ENCODE measurements at regions not wholly inside any gene's neighbourhood (a gene's known extent, or its start where the extent isn't known, plus 50 kb on each side); places are given as distances from the start of the nearest gene placed in this dataset.

DNA sequence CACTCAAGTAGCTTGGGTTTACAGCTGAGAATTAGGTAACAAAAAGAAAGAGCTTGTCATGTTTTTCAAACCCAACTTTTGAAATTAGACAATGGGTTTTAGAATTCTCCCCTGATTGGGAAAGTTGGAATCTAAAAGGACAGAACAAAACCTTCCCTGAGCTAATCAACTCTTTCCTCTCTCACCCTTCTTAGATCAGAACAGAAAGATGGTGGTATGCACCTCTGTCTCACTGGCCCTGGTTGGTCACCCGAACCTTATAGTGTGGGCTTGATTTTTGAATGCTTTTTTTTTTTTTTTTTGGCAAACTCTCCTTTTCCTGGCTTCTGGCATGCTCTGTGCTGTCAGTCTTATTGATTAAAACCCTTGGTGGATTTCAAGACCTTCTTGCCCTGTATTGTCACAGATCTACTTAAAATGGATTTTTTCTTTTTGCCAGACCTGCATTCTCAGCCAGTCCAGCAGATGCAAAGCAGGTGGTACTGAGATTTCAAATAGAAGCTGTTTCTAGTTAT is 251.1 kb upstream of the RMST start:
- TF ChIP-seq ISL1 (CRISPR knock-in tag; IDR thresholded peaks at IDR 0.05) (no peak), ZC3H10 (CRISPR knock-in tag; IDR thresholded peaks at IDR 0.05) (no peak), ESRRG (CRISPR knock-in tag; IDR thresholded peaks at IDR 0.05) (no peak), ZFP3 (CRISPR knock-in tag; IDR thresholded peaks at IDR 0.05) (no peak), OSR1 (CRISPR knock-in tag; IDR thresholded peaks at IDR 0.05) (no peak), ZNF8 (CRISPR knock-in tag; IDR thresholded peaks at IDR 0.05) (no peak), PPARA (CRISPR knock-in tag; IDR thresholded peaks at IDR 0.05; ENCODE audit: borderline replicate concordance) (no peak), SNAI2 (CRISPR knock-in tag; IDR thresholded peaks at IDR 0.05) (no peak), ARNTL (CRISPR knock-in tag; IDR thresholded peaks at IDR 0.05; ENCODE audit: borderline replicate concordance, low read depth) (no peak)
- TF ChIP-seq, protein P1, sequence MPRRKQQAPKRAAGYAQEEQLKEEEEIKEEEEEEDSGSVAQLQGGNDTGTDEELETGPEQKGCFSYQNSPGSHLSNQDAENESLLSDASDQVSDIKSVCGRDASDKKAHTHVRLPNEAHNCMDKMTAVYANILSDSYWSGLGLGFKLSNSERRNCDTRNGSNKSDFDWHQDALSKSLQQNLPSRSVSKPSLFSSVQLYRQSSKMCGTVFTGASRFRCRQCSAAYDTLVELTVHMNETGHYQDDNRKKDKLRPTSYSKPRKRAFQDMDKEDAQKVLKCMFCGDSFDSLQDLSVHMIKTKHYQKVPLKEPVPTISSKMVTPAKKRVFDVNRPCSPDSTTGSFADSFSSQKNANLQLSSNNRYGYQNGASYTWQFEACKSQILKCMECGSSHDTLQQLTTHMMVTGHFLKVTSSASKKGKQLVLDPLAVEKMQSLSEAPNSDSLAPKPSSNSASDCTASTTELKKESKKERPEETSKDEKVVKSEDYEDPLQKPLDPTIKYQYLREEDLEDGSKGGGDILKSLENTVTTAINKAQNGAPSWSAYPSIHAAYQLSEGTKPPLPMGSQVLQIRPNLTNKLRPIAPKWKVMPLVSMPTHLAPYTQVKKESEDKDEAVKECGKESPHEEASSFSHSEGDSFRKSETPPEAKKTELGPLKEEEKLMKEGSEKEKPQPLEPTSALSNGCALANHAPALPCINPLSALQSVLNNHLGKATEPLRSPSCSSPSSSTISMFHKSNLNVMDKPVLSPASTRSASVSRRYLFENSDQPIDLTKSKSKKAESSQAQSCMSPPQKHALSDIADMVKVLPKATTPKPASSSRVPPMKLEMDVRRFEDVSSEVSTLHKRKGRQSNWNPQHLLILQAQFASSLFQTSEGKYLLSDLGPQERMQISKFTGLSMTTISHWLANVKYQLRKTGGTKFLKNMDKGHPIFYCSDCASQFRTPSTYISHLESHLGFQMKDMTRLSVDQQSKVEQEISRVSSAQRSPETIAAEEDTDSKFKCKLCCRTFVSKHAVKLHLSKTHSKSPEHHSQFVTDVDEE (CRISPR knock-in tag; IDR thresholded peaks at IDR 0.05), result no peak

DNA sequence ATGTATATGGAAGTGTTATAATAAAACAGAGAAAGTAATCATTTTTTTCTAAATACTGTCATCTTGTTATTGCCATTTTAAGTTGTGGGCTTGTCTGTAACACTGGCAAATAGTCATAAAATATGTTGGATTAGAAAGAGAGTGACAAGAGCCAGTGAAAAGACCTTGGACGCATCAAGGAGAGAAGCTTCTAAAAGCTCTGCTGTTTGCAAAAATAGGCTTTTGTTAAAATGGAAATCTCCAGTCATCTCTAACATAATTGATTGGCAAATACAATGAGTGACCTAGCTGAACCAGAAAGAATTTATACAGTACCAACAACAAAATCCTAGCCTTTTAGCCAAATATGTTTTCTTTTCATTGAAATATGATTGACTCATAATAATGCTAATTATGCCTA is 245.8 kb upstream of the RMST start:
- ATAC-seq, result no peak
- no peak for TF ChIP-seq SNAI2 (CRISPR knock-in tag; IDR thresholded peaks at IDR 0.05)

More for the DNA sequence above, 251.1 kb upstream of the RMST start:
- no peak for ATAC-seq

DNA sequence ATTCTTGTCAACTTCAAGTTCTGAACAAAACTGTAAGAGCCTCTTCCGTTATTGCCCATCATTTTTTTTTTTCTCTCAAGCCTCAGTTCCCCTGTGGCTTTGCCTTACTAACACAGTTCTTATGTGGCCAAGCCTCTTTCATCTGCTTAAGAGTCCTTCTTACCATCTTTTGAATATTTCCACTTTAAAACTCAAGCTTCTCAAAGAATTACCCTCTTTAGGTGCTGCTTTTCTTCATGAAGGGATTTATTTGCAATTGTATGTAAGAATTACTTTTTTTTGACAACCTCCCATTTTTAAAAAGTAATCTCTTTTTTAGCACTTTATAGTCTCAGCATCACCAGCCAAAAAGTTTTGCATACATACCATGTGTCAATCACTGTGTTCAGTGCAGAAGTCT is 240.2 kb upstream of the RMST start:
- ATAC-seq, result no peak

DNA sequence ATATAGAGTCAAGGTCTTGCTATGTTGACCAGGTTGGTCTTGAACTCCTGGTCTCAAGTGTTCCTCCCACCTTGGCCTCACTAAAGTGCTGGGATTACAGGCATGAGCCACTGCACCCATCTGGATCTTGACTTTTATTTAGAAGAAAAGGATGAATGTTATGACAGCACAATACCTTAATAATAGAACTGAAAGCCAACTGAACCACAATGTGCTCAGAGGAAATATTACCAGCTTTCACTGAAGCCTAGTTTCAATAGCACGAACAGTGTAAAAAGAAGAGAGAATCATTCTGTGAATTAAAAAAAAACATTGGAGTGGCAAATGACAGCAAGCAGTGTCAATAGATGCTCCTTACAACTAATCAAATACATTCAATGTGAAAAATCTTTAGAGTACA is 239.2 kb upstream of the RMST start:
- TF ChIP-seq SNAI2 (CRISPR knock-in tag; IDR thresholded peaks at IDR 0.05), result no peak
- no peak for TF ChIP-seq ZC3H10 (CRISPR knock-in tag; IDR thresholded peaks at IDR 0.05)
- TF ChIP-seq CSDC2 (CRISPR knock-in tag; IDR thresholded peaks at IDR 0.05), result no peak
- TF ChIP-seq, protein P2, sequence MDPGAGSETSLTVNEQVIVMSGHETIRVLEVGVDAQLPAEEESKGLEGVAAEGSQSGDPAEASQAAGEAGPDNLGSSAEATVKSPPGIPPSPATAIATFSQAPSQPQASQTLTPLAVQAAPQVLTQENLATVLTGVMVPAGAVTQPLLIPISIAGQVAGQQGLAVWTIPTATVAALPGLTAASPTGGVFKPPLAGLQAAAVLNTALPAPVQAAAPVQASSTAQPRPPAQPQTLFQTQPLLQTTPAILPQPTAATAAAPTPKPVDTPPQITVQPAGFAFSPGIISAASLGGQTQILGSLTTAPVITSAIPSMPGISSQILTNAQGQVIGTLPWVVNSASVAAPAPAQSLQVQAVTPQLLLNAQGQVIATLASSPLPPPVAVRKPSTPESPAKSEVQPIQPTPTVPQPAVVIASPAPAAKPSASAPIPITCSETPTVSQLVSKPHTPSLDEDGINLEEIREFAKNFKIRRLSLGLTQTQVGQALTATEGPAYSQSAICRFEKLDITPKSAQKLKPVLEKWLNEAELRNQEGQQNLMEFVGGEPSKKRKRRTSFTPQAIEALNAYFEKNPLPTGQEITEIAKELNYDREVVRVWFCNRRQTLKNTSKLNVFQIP (CRISPR knock-in tag; IDR thresholded peaks at IDR 0.05; ENCODE audit: borderline replicate concordance, low read depth), result no peak
- TF ChIP-seq ARNTL (CRISPR knock-in tag; IDR thresholded peaks at IDR 0.05; ENCODE audit: borderline replicate concordance, low read depth), result no peak
- no peak for TF ChIP-seq ZNF565 (CRISPR knock-in tag; conservative IDR thresholded peaks at IDR 0.05; ENCODE audit: low read depth)
- TF ChIP-seq, protein P3, sequence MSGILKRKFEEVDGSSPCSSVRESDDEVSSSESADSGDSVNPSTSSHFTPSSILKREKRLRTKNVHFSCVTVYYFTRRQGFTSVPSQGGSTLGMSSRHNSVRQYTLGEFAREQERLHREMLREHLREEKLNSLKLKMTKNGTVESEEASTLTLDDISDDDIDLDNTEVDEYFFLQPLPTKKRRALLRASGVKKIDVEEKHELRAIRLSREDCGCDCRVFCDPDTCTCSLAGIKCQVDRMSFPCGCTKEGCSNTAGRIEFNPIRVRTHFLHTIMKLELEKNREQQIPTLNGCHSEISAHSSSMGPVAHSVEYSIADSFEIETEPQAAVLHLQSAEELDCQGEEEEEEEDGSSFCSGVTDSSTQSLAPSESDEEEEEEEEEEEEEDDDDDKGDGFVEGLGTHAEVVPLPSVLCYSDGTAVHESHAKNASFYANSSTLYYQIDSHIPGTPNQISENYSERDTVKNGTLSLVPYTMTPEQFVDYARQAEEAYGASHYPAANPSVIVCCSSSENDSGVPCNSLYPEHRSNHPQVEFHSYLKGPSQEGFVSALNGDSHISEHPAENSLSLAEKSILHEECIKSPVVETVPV (CRISPR knock-in tag; IDR thresholded peaks at IDR 0.05), result no peak
- TF ChIP-seq, protein P4, sequence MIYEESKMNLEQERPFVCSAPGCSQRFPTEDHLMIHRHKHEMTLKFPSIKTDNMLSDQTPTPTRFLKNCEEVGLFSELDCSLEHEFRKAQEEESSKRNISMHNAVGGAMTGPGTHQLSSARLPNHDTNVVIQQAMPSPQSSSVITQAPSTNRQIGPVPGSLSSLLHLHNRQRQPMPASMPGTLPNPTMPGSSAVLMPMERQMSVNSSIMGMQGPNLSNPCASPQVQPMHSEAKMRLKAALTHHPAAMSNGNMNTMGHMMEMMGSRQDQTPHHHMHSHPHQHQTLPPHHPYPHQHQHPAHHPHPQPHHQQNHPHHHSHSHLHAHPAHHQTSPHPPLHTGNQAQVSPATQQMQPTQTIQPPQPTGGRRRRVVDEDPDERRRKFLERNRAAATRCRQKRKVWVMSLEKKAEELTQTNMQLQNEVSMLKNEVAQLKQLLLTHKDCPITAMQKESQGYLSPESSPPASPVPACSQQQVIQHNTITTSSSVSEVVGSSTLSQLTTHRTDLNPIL (CRISPR knock-in tag; IDR thresholded peaks at IDR 0.05; ENCODE audit: low read depth), result no peak
- ATAC-seq, result no peak

More for the DNA sequence above, 240.2 kb upstream of the RMST start:
- TF ChIP-seq ZNF565 (CRISPR knock-in tag; conservative IDR thresholded peaks at IDR 0.05; ENCODE audit: low read depth) (no peak), ZC3H10 (CRISPR knock-in tag; IDR thresholded peaks at IDR 0.05) (no peak), ZFP30 (CRISPR knock-in tag; IDR thresholded peaks at IDR 0.05) (no peak), OSR1 (CRISPR knock-in tag; IDR thresholded peaks at IDR 0.05) (no peak), TOX (CRISPR knock-in tag; IDR thresholded peaks at IDR 0.05; ENCODE audit: borderline replicate concordance) (no peak), GLIS3 (CRISPR knock-in tag; IDR thresholded peaks at IDR 0.05) (no peak)
- TF ChIP-seq, protein P3 (CRISPR knock-in tag; IDR thresholded peaks at IDR 0.05), result no peak

Data from SK-N-SH treated with all-trans-retinoic acid at 6 μM for 48 hours (cell line).